Hepatocyte (in vitro differentiated cells): ENCODE measurements at regions not wholly inside any gene's neighbourhood (a gene's known extent, or its start where the extent isn't known, plus 50 kb on each side); places are given as distances from the start of the nearest gene placed in this dataset.

ENCODE experiments used
- EZH2 ChIP-seq: fragments of 200-600 bp; sonication (generic); IDR thresholded peaks from 2 replicates; pipeline ENCODE4 v1.6.1; 2016; ENCODE audit warnings: antibody characterized with exemption, mild to moderate bottlenecking, borderline replicate concordance
- TF ChIP-seq, protein P1 (sequence below): fragments of 200-600 bp; sonication (generic); IDR thresholded peaks from 2 replicates; pipeline ENCODE4 v1.5.1; 2016; ENCODE audit warnings: antibody characterized with exemption, mild to moderate bottlenecking; ENCODE audit not compliant: poor library complexity

DNA sequence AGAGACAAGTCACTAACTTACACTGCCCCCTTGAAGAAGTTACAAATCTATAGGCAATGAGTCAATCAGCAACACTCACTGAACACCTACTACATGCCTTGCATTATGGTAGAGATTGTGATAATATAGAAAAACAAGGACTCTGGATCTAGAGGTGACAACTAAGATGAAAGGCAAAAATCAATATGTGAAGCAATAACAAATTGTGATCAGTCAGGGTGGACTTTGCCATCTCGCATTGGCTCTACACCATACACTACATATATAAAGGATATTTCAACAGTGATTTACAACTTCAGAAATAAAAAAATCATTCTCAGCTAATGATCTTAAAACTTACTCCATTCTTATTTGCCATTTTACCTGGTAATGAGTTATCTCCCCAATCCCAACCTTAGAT lies 210.7 kb upstream of the CD96 start:
- TF ChIP-seq, protein P1, sequence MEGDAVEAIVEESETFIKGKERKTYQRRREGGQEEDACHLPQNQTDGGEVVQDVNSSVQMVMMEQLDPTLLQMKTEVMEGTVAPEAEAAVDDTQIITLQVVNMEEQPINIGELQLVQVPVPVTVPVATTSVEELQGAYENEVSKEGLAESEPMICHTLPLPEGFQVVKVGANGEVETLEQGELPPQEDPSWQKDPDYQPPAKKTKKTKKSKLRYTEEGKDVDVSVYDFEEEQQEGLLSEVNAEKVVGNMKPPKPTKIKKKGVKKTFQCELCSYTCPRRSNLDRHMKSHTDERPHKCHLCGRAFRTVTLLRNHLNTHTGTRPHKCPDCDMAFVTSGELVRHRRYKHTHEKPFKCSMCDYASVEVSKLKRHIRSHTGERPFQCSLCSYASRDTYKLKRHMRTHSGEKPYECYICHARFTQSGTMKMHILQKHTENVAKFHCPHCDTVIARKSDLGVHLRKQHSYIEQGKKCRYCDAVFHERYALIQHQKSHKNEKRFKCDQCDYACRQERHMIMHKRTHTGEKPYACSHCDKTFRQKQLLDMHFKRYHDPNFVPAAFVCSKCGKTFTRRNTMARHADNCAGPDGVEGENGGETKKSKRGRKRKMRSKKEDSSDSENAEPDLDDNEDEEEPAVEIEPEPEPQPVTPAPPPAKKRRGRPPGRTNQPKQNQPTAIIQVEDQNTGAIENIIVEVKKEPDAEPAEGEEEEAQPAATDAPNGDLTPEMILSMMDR, result no peak
- no peak for TF ChIP-seq EZH2
